ENCODE measurements at regions not wholly inside any gene's neighbourhood (a gene's known extent, or its start where the extent isn't known, plus 50 kb on each side); places are given as distances from the start of the nearest gene placed in this dataset.

DNA sequence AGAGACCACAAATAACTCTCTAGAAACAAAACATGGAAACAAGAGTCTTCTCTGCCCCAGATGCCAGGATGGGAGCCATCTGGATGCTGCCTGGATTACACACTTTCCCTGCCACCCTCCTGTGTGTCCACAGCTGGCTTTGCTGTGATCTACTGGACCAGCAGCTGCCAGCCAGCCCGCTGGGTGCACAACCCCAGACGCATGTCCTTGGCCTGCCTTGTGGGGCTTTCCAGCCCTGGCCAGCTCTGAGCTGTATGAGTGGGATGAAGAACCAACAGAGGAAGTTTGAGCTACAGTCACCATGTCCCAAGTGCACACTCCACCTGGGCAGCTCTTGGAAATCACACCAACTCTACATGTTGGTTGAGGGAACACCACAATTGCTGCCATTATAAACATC lies 57.0 kb upstream of the TNRC6C start:
- no peak for DNase-seq

DNA sequence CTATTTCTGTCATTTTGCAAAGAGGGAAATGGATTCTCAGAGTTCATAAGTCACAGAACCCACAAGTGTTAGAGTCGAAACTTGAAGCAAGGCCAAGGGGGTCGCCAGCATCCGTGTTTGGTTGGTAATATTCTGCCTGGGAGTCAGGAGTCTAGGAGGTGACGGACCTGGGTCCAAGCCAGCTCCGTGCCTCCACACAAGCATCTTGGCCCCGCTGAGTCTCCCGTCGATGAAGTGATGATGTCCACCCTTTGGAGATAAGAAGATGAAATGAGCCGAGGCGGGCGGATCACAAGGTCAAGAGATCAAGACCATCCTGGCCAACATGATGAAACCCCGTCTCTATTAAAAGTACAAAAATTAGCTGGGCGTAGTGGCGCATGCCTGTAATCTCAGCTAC lies 53.2 kb upstream of the TNRC6C start:
- DNase-seq, result no peak

GRCh38 chr17:77905766-77906165 lies 52.7 kb upstream of the TNRC6C start:
- DNase-seq, result no peak

DNA sequence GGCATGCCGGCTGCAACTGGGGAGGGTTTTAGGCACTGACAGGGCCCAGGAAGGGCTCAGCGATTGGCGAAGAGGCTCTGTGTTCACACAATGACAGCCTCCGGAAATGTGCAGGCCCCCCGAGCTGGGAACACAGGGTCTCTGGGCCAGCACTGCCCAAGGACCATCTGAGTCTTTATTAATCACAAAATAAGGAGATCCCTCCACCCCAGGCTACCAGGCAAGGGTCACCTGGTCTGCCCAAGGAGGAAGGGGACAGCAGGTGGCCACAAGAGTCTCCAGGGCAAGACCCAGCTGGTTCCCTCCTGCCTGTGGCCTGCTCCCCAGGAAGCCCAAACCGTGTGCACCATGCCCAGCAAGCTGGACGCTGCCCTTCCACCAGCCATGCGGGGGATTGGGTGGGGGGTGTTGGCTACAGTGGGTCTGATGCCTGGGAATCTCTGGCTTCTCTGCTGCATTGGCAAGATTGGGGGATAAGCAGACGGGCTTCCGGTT lies 52.1 kb upstream of the TNRC6C start:
- DNase-seq, result no peak

DNA sequence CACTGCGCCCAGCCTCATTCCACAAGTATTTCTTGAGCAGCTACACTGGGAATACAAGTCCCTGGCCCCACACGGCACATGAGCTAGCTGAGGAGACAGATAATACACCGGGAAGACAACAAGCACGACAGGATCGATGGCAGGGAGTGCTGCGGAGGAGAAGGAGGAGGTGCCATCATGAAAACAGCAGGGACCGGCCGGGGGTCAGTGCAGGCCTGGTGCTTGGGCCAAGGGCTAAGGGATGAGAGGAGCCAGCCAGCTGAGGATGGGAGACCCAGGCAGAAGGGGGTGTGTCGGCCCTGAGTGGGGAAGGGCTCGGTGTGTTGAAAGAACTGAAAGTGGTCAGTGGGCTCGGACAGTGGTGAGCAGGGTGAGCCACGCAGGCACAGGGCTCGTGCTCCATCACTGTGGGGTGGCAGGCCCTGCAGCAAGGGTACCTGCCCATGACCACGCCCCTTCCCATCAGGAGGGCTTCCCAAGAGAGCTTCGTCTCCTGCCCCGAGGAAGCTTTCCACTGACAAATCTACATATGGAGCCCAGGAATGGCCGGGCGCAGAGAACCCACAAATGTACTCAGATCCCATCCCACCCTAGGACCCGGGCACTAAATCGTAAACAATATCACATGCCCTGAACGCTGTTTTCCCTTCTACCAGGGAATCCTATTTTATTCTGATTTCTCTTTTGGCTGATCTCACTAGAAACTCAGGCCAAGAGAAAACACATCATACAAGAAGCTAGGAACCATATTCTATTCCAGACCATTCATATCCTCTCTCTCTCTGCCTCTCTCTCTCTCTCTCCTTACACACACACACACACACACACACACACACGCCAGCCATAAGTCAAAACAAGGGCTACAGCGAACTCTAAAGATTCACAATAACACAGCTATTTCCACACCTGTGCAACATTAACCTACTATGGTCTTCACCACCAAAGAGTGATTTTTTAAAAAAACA lies 50.7 kb upstream of the TNRC6C start:
- no peak for DNase-seq

- no peak for DNase-seq
Measured at GRCh38 chr17:77908501-77908900, 50.0 kb upstream of the TNRC6C start.

All from NCI-H2029 treated with DMSO at 0.1 percent for 48 hours (cell line).